ENCODE measurements at regions not wholly inside any gene's neighbourhood (a gene's known extent, or its start where the extent isn't known, plus 50 kb on each side); places are given as distances from the start of the nearest gene placed in this dataset.
"Not testable (repeated sequence)": the region's sequence is repeated elsewhere in the genome, so short reads cannot be mapped to it uniquely, and the experiment has no call there.

DNA sequence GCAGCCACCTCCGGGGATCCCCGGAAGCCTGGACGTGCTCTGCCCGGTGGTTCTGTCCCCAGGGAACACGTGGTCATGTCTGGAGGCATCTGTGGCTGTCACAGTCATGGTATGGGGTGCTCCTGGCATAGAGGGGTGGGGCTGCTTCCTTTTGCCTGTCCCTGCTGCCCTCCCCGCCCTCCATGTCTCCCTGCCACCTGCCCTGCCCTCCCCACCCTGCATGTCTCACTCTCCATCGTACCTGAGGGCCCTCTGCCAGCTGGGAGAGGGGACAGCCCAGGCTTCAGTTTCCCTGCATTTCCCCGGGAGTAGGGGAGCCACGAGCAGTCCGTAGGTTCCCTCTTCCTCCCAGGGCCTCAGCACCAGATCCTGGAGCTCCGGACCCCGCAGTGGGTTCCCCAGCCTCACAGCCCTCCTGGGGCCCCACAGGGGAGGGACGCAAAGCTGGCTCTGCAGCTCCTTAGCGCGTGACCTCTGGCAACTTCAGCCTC is 90.0 kb upstream of the CTDP1 start:
- H3K27ac ChIP-seq = peak overlapping the region in 2 of 4 donors; percentile 49 to 64
- no peaks in the 10 kb centered on the region for H3K27me3 ChIP-seq
- no peak overlapping the region for H3K4me3 ChIP-seq
- TF ChIP-seq EP300 (IDR thresholded peaks at IDR 0.05) (no peak), CTCF (IDR thresholded peaks at IDR 0.05) (no peak), POLR2A (IDR thresholded peaks at IDR 0.05) (no peak)
- no peaks in the 10 kb centered on the region for H3K36me3 ChIP-seq
- DNase-seq (ENCODE audit: low spot score in 2 of 2) = no peak
- peaks cover 0 to 7% (median 2%) of the 10 kb centered on the region in 4 donors for H3K9me3 ChIP-seq
- peaks cover 0 to 34% (median 16%) of the 10 kb centered on the region in 4 donors for H3K4me1 ChIP-seq
- 42 to 64% methylated on average over 11 to 15 of the region's 15 CpGs for WGBS, 2 donors

DNA sequence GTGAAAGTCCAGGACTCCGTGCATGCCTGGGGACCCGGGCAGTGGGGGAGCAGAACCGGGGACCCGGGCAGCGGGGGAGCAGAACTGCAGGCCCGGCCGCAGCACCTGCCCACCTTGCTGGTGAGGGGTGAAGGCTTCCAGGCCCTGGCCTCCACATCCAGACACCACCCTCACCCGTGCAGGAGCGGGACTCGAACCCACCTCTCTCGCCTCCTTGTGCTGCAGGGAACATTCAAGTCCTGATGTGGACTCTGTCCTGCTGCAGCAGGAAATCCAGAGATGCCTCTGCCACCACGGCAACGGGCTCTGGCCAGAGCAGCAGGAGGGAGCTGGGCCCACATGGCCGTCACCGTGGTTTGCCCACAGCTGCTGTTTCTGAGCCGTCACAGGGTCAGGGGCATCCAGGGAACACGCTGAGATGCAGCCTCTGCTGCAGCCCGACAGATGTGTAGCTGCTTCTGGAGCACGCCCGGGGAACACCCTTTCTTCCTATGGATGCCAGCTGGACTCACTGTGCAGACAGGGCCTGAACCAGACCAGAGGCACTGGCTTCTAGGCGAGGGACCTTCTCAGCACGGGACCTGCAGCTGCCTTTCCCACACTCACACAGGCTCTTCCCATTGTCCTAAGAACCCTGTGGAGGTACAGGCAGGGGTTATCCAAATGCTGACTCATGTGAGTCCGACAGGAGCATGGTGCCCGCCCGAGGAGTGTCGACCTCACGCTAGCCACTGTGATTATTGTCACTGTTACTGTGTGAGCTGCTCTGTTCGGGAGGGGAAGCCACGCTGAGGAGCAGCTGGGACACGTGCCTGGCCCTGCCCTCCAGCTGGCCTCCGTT is 89.2 kb upstream of the CTDP1 start:
- peaks cover 0 to 7% (median 2%) of the 10 kb centered on the region in 4 donors for H3K9me3 ChIP-seq
- TF ChIP-seq CTCF (IDR thresholded peaks at IDR 0.05) = no peak
- no peak for TF ChIP-seq EP300 (IDR thresholded peaks at IDR 0.05)
- no peak for TF ChIP-seq POLR2A (IDR thresholded peaks at IDR 0.05)
- no peak for DNase-seq (ENCODE audit: low spot score in 2 of 2)
- no peak overlapping the region for H3K27ac ChIP-seq
- 73 to 79% methylated on average over 25 to 28 of the region's 31 CpGs for WGBS, 2 donors
- H3K27me3 ChIP-seq = no peaks in the 10 kb centered on the region
- peaks cover 0 to 34% (median 16%) of the 10 kb centered on the region in 4 donors for H3K4me1 ChIP-seq
- no peaks in the 10 kb centered on the region for H3K36me3 ChIP-seq
- no peak overlapping the region for H3K4me3 ChIP-seq

DNA sequence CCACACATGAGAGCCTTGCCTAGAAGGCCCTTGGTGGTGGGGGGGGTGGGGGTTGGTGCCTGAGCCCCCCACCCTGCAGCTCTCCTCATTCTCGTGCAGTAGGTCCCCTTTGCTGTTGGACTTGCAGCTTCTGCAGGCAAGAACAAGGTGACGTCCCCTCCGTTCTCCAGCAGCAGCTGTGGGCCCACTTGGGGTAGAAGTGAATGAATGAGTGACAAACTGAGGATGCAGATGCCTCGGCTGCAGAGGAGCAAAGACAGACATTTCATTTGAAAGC is 88.6 kb upstream of the CTDP1 start:
- Histone ChIP-seq H3K36me3 (no peaks in the 10 kb centered on the region), H3K4me1 (peaks cover 0 to 34% (median 16%) of the 10 kb centered on the region in 4 donors), H3K27me3 (no peaks in the 10 kb centered on the region), H3K4me3 (no peak overlapping the region), H3K9me3 (peaks cover 0 to 7% (median 2%) of the 10 kb centered on the region in 4 donors), H3K27ac (no peak overlapping the region)
- TF ChIP-seq POLR2A (IDR thresholded peaks at IDR 0.05) = no peak
- 82 to 91% methylated on average over 4 of the region's 4 CpGs for WGBS, 2 donors
- no peak for DNase-seq (ENCODE audit: low spot score in 2 of 2)

DNA sequence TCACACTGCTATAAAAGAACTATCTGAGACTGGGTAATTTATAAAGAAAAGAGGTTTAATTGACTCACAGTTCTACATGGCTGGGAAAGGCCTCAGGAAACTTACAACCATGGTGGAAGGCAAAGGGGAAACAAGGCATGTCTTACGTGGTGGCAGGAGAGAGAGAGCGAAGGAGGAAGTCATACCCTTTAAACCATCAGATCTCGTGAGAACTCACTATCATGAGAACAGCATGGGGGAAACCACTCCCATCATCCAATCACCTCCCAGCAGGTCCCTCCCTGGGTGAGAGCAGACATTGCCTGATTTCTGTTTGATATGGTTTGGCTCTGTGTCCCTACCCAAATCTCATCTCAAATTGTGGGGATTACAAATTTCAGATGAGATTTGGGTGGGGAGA is 86.9 kb upstream of the CTDP1 start:
- WGBS, 2 donors = 70 to 72% methylated on average over 3 of the region's 3 CpGs
- H3K4me3 ChIP-seq, H3K27me3 ChIP-seq, H3K27ac ChIP-seq, H3K36me3 ChIP-seq, H3K9me3 ChIP-seq: not testable (repeated sequence)
- peaks cover 0 to 30% (median 16%) of the 10 kb centered on the region in 4 donors for H3K4me1 ChIP-seq
- peak in 1 of 2 donors; percentile 3 for DNase-seq (ENCODE audit: low spot score in 2 of 2)

- WGBS, 2 donors = 86 to 88% methylated on average over 22 of the region's 22 CpGs
- Histone ChIP-seq H3K27ac (no peak overlapping the region), H3K4me1 (no peaks in the 10 kb centered on the region), H3K9me3 (peaks cover 0 to 7% (median 2%) of the 10 kb centered on the region in 4 donors), H3K4me3 (no peak overlapping the region), H3K36me3 (no peaks in the 10 kb centered on the region), H3K27me3 (peaks cover 0 to 7% of the 10 kb centered on the region in 2 donors)
- no peak for DNase-seq (ENCODE audit: low spot score in 2 of 2)
- TF ChIP-seq POLR2A (IDR thresholded peaks at IDR 0.05) (no peak), EP300 (IDR thresholded peaks at IDR 0.05) (no peak), CTCF (IDR thresholded peaks at IDR 0.05) (no peak)
Observed at GRCh38 chr18:79595876-79596374, 83.7 kb upstream of the CTDP1 start.

DNA sequence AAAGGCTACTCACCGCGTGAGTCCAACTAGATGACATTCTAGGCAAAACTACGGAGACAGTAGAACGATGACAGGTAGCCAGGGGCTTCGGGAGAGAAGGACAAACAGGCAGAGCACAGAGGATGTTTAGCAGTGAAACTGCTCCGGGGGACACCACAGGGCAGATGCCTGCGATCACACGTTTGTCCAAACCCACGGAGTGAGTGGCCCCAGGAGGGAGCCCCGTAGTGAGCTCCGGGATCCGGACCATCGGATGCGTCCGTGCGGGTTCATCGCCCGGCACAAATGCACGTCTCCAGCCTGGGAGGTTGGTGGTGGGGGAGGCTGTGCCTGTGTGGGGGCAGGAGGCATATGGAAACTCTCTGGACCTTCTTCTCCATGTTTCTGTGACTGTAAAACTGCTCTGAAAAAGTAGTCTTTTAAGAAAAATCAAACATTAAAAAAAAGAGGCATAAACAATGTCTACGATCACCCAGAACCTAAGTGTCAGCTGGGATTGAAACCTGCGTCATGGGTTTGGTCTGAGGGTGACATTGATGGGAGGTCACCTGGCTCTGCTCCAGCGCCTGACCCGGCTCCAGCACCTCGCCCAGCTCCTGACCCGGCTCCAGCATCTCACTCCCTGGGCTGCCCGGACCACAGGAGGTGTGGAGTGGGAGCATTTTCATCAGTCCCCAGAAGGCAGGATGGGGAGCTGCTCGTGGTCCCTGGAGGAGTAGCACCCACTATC is 83.0 kb upstream of the CTDP1 start:
- Histone ChIP-seq H3K36me3 (no peaks in the 10 kb centered on the region), H3K27ac (no peak overlapping the region), H3K4me3 (no peak overlapping the region), H3K9me3 (peaks cover 0 to 7% (median 2%) of the 10 kb centered on the region in 4 donors), H3K4me1 (no peaks in the 10 kb centered on the region), H3K27me3 (peaks cover 0 to 7% of the 10 kb centered on the region in 2 donors)
- TF ChIP-seq EP300 (IDR thresholded peaks at IDR 0.05) = no peak
- TF ChIP-seq CTCF (IDR thresholded peaks at IDR 0.05) = no peak
- no peak for TF ChIP-seq POLR2A (IDR thresholded peaks at IDR 0.05)
- WGBS, 2 donors = 77 to 80% methylated on average over 27 of the region's 27 CpGs
- DNase-seq (ENCODE audit: low spot score in 2 of 2) = no peak

Data from tibial nerve (tissue), 4 donors.